GM12872 (cell line): ENCODE measurements at regions not wholly inside any gene's neighbourhood (a gene's known extent, or its start where the extent isn't known, plus 50 kb on each side); places are given as distances from the start of the nearest gene placed in this dataset.

Source experiments
- TF ChIP-seq, protein P1 (sequence below): IDR thresholded peaks from 3 replicates; pipeline ENCODE4 v1.5.1; 2011; ENCODE audit warnings: low read depth, mild to moderate bottlenecking, low read length, moderate library complexity; ENCODE audit not compliant: insufficient read depth

DNA sequence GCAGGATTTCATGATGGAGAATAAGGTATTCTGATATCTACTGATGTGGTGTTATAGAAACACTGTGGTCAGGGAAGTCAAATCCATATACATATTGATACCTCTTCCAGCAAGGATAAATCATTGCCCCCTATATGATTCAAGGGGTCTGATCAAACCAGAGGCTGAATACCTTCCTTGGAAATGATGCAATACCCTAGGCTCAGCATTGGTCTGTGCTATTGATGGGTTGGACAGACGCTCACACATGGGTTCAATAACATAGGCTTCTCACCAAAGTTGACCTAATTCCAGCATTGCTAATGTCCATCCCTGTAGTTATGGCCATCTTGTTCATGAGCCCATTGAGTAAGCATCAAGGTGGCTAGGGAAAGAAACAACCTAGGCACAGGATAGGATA lies 257.0 kb upstream of the USP24 start:
- TF ChIP-seq, protein P1, sequence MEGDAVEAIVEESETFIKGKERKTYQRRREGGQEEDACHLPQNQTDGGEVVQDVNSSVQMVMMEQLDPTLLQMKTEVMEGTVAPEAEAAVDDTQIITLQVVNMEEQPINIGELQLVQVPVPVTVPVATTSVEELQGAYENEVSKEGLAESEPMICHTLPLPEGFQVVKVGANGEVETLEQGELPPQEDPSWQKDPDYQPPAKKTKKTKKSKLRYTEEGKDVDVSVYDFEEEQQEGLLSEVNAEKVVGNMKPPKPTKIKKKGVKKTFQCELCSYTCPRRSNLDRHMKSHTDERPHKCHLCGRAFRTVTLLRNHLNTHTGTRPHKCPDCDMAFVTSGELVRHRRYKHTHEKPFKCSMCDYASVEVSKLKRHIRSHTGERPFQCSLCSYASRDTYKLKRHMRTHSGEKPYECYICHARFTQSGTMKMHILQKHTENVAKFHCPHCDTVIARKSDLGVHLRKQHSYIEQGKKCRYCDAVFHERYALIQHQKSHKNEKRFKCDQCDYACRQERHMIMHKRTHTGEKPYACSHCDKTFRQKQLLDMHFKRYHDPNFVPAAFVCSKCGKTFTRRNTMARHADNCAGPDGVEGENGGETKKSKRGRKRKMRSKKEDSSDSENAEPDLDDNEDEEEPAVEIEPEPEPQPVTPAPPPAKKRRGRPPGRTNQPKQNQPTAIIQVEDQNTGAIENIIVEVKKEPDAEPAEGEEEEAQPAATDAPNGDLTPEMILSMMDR, result no peak

DNA sequence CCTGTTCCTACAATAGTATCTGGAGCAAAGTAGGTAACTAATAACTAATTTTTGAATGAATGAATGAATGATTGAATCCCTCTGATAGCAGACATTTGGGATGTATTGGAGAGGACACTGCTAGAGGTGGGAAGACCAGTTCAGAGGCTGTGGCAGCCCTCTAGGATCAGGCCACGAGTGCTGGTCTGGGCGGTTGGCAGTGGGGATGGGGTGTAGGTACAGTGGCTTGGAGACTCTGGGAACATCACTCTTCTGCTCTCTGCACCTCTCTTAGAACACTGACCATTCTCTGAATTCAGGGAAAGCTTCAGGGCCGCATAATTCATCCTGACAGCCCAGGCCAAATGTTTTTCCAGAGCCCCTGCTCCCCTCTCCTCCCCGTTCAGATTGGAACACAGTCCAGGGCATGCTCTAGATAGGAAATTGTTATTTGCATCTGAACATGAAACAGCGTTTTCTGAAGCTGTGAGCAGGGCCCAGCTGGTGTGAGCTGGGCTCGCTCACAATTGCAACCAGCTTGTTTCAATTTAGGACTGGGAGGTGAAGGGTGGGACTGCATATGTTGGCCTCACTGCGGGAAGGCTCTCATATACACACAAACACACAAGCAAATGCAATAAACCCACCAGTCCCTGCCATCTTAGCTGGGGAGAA lies 253.1 kb upstream of the USP24 start:
- TF ChIP-seq, protein P1, result no peak

DNA sequence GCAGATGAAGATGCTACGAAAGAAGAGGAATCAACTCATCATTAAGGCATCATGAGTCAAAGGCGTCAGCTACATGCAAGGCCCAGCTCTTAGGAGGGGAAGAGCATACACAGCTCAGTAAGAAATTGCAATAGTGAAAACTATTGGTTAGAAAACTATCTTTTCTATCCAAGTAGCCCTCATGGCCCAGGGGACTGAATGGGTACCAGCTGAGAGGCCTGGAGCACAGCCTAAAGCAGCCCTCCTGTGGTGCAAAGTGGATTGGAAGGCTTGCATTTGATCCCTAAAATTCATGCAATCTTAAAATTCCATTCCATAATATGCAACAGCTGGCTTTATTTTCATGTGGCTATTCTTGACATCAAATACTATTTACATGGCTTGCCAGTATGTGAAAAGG lies 251.8 kb upstream of the USP24 start:
- TF ChIP-seq, protein P1, result no peak

DNA sequence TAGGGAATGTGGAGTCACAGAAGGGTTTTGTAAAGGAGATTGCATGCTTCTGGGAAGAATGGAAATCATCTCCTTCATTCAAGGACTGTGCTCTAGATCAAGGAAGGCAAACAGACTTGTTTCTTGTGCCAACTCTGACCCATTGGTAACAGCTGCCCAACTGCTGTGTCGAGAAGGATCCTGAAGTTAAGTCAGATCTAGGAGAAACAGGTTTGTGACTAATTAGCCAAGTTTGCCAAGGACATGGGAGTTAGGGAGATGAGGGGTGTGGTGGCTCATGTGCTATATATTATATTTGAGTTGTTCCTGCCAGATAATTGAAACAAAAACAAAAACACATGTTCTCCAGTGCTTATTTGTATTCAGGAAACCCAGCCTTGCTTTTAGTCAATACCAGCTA lies 251.2 kb upstream of the USP24 start:
- TF ChIP-seq, protein P1, result no peak

DNA sequence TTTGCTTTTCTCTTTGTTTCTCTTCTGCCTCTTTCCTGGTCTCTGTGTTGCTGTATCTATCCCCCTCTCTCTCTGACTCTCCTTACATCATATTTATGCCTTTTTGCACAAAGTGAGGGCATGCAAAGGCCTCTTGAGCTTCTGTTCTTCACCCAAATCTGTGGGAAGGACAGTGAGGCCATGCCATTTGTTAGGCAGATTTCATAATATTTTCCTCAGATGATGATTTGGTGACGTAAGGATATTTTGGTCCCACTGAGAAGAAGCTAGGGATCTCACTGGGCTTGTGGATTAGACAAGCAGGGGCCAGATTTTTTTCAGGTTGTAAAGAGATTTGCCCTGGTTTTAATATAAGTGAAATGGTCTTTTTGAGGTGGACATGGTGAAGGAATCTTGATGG lies 249.4 kb upstream of the USP24 start:
- TF ChIP-seq, protein P1, result no peak

DNA sequence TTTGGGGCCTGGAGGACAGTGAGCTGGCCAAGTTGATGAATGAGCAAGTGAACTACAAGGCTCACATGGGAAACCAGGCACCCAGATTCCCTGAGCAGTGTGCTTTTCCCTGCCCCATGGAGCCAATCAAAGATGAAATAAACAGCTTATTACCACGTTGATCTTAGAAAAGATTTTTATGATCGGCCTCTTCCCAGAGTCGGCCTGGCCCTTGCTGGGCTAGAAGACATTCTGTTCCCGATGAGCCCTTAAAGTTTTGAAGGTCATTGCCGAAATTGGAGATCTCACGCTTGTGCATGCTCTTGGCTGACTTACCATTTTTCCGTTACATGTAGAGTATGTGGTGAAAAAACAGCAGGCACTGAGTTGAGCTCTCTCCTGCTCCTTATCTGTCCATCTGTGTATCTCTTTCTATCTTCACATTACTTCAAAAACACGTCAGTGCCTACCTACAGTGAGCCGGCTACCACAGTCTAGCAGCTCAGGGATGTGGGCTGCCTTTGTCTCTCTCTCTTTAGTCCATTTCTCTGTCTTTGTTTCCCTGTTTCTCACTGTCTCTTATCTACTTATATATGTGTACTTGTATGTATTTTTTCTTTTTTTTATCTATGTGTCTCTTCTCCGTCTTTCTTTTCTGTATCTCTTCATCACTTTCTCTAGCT lies 248.8 kb upstream of the USP24 start:
- TF ChIP-seq, protein P1, result no peak

DNA sequence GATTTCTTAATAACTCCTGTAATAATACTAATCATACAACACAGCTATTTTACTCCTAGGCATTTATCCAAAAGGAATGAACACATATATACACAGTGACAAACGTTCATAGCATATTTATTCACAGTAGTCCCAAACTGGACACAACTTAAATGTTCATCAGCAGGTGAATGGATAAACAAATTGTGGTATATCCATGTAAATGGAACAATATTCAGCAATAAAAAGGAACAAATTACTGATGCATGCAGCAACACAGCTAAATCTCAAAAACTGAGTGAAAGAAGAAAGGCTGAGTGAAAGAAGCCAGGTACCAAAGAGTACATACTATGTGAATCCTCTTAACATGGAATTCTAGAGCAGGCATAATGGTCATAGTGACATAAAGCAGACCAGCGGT lies 242.7 kb upstream of the USP24 start:
- TF ChIP-seq, protein P1, result no peak
